ENCODE measurements at regions not wholly inside any gene's neighbourhood (a gene's known extent, or its start where the extent isn't known, plus 50 kb on each side); places are given as distances from the start of the nearest gene placed in this dataset.

DNA sequence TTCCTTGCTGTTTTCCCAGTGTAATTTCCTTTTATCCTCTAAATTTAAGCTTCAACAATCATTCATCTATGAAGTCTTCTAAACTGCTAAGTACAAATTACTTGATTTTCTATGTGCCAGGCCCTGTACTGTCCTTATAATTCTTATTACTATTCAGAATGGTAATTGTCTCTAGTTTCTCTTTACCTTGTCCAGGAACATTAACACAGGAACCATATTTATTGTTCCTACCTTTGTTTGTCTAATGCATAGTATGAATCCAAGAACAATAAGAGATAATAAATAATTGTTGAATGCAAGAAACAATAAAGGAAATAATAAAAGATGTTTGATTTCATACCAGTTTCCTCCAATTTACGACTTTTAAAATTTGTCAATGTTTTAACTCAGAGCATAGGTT is 1083.2 kb downstream of the ROBO2 start:
- TF ChIP-seq, protein P1, sequence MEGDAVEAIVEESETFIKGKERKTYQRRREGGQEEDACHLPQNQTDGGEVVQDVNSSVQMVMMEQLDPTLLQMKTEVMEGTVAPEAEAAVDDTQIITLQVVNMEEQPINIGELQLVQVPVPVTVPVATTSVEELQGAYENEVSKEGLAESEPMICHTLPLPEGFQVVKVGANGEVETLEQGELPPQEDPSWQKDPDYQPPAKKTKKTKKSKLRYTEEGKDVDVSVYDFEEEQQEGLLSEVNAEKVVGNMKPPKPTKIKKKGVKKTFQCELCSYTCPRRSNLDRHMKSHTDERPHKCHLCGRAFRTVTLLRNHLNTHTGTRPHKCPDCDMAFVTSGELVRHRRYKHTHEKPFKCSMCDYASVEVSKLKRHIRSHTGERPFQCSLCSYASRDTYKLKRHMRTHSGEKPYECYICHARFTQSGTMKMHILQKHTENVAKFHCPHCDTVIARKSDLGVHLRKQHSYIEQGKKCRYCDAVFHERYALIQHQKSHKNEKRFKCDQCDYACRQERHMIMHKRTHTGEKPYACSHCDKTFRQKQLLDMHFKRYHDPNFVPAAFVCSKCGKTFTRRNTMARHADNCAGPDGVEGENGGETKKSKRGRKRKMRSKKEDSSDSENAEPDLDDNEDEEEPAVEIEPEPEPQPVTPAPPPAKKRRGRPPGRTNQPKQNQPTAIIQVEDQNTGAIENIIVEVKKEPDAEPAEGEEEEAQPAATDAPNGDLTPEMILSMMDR (IDR thresholded peaks at IDR 0.05), result no peak
- TF ChIP-seq POLR2A (IDR thresholded peaks at IDR 0.05), result no peak

Measured in esophagus squamous epithelium (tissue), 4 donors.